Panc1 (cell line): ENCODE measurements at regions not wholly inside any gene's neighbourhood (a gene's known extent, or its start where the extent isn't known, plus 50 kb on each side); places are given as distances from the start of the nearest gene placed in this dataset.

Experiments used
- ATAC-seq: fragments of 200-7000 bp; cut with Tn5 transposase; 2 replicates; pipeline ENCODE4 v1.9.1; 2020; ENCODE audit warnings: mild to moderate bottlenecking, moderate library complexity
- BruUV-seq: library from RNA; stranded (reverse); fragments of 400-500 nt; replicated peaks from 2 replicates; lab custom pipeline; 2021; lab: Mats Ljungman, UMichigan
- CTCF ChIA-PET: fragments of 300-600 bp; sonication (Branson Sonifier 250); formaldehyde crosslinking; loops from one replicate; lab custom pipeline; 2022; ENCODE audit warnings: antibody characterized with exemption; lab: Charles Lee
- POLR2A ChIA-PET: fragments of 300-600 bp; sonication (Branson Sonifier 250); formaldehyde crosslinking; loops from one replicate; lab custom pipeline; 2022; ENCODE audit warnings: antibody characterized with exemption; lab: Charles Lee
- DNase-seq: peaks from one replicate; pipeline ENCODE4 v3.0.0-alpha.2; 2010; ENCODE audit warnings: low read depth, low spot score
- H3K27ac ChIP-seq: 2 replicates; pipeline ENCODE4 v1.5.1; 2011; ENCODE audit warnings: mild to moderate bottlenecking, low read length, inconsistent platforms
- H3K27me3 ChIP-seq: fragments of 200-500 bp; sonication (Bioruptor generic); 2 replicates; pipeline ENCODE4 v1.6.0; 2014; ENCODE audit warnings: low read length, inconsistent platforms; ENCODE audit not compliant: control insufficient read depth, insufficient read depth
- H3K36me3 ChIP-seq: fragments of 200-500 bp; sonication (Bioruptor generic); 2 replicates; pipeline ENCODE4 v1.5.1; 2014; ENCODE audit warnings: inconsistent platforms, mild to moderate bottlenecking, low read length, moderate library complexity; ENCODE audit not compliant: control insufficient read depth, insufficient read depth
- H3K4me1 ChIP-seq: 2 replicates; pipeline ENCODE4 v1.5.1; 2011; ENCODE audit warnings: inconsistent platforms, mild to moderate bottlenecking, low read length, moderate library complexity; ENCODE audit not compliant: control insufficient read depth, insufficient read depth
- H3K4me3 ChIP-seq, 2 experiments: 2 replicates each; pipeline ENCODE4 v1.5.1; 2011 to 2012; ENCODE audit warnings: low read depth in 2 of 2, low read length in 2 of 2, mild to moderate bottlenecking in 2 of 2, inconsistent platforms in 1 of 2, moderate library complexity in 1 of 2
- H3K9me3 ChIP-seq: fragments of 200-500 bp; sonication (Bioruptor generic); 2 replicates; pipeline ENCODE4 v1.5.1; 2014; ENCODE audit warnings: low read depth, mild to moderate bottlenecking, inconsistent platforms, low read length, moderate library complexity; ENCODE audit not compliant: control insufficient read depth, insufficient read depth
- POLR2AphosphoS5 ChIP-seq: IDR thresholded peaks from 2 replicates; pipeline ENCODE4 v1.6.1; 2012; ENCODE audit warnings: mild to moderate bottlenecking, low read depth, low read length, moderate library complexity
- SIN3A ChIP-seq: IDR thresholded peaks from 2 replicates; pipeline ENCODE4 v1.6.1; 2012; ENCODE audit warnings: low read depth, mild to moderate bottlenecking, low read length, moderate library complexity, borderline replicate concordance; ENCODE audit not compliant: insufficient read depth
- TCF7L2 ChIP-seq: IDR thresholded peaks from 2 replicates; pipeline ENCODE4 v1.6.1; 2011; ENCODE audit warnings: mild to moderate bottlenecking, low read depth, low read length, inconsistent platforms
- in situ Hi-C: cut with HindIII; loops from 2 replicates; pipeline ENCODE4 v1.10.0; 2016; ENCODE audit warnings: low sequenced_read_pairs, low pct_unique_long_range_greater_than_20kb
- intact Hi-C: fragments of 100-400 bp; cut with micrococcal nuclease; formaldehyde crosslinking; loops from one replicate; pipeline ENCODE4 v1.10.0; 2022; ENCODE audit not compliant: unreplicated experiment
- TF ChIP-seq, protein P1 (sequence below), 2 experiments: IDR thresholded peaks; 2 replicates each; pipeline ENCODE4 v1.6.1; 2011 to 2012; ENCODE audit warnings: low read depth in 2 of 2, control low read depth in 1 of 2, low read length in 1 of 2, mild to moderate bottlenecking in 1 of 2, moderate library complexity in 1 of 2; ENCODE audit not compliant: insufficient read depth in 1 of 2
- TF ChIP-seq, protein P2 (sequence below): fragments of 450-650 bp; IDR thresholded peaks from 2 replicates; pipeline ENCODE4 v1.5.1; 2017; ENCODE audit warnings: mild to moderate bottlenecking

DNA sequence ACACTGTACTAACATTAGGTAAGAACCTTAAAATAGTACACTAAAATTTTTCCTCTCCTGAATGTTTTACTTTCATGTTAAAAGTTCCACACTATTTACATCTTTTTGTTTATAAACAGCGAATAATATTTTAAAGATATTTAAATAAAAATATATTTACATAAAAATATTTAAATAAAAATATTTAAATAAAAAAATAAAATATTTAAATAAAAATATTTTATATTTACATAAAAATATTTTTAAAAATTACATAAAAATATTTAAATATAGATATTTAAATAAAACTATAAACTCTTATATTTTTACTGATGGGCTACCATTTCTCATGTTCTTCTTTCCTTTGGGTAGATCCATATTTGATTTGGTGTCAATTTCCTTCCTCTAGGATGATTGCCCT is 619.0 kb downstream of the ANKRD7 start:
- no peaks in the 10 kb centered on the region for H3K9me3 ChIP-seq
- DNase-seq (no peak), ATAC-seq (no peak)
- no peaks in the 10 kb centered on the region for H3K4me1 ChIP-seq
- H3K27ac ChIP-seq = no peak overlapping the region
- POLR2A ChIA-PET = no interaction called here
- no peaks in the 10 kb centered on the region for H3K27me3 ChIP-seq
- H3K36me3 ChIP-seq = no peaks in the 10 kb centered on the region
- TF ChIP-seq, protein P1, sequence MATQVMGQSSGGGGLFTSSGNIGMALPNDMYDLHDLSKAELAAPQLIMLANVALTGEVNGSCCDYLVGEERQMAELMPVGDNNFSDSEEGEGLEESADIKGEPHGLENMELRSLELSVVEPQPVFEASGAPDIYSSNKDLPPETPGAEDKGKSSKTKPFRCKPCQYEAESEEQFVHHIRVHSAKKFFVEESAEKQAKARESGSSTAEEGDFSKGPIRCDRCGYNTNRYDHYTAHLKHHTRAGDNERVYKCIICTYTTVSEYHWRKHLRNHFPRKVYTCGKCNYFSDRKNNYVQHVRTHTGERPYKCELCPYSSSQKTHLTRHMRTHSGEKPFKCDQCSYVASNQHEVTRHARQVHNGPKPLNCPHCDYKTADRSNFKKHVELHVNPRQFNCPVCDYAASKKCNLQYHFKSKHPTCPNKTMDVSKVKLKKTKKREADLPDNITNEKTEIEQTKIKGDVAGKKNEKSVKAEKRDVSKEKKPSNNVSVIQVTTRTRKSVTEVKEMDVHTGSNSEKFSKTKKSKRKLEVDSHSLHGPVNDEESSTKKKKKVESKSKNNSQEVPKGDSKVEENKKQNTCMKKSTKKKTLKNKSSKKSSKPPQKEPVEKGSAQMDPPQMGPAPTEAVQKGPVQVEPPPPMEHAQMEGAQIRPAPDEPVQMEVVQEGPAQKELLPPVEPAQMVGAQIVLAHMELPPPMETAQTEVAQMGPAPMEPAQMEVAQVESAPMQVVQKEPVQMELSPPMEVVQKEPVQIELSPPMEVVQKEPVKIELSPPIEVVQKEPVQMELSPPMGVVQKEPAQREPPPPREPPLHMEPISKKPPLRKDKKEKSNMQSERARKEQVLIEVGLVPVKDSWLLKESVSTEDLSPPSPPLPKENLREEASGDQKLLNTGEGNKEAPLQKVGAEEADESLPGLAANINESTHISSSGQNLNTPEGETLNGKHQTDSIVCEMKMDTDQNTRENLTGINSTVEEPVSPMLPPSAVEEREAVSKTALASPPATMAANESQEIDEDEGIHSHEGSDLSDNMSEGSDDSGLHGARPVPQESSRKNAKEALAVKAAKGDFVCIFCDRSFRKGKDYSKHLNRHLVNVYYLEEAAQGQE (IDR thresholded peaks at IDR 0.05; ENCODE audit: insufficient read depth in 1 of 2, low read depth in 2 of 2, low read length in 1 of 2) = no peak
- TF ChIP-seq TCF7L2 (no peak), SIN3A (no peak), POLR2AphosphoS5 (no peak)
- TF ChIP-seq, protein P2, sequence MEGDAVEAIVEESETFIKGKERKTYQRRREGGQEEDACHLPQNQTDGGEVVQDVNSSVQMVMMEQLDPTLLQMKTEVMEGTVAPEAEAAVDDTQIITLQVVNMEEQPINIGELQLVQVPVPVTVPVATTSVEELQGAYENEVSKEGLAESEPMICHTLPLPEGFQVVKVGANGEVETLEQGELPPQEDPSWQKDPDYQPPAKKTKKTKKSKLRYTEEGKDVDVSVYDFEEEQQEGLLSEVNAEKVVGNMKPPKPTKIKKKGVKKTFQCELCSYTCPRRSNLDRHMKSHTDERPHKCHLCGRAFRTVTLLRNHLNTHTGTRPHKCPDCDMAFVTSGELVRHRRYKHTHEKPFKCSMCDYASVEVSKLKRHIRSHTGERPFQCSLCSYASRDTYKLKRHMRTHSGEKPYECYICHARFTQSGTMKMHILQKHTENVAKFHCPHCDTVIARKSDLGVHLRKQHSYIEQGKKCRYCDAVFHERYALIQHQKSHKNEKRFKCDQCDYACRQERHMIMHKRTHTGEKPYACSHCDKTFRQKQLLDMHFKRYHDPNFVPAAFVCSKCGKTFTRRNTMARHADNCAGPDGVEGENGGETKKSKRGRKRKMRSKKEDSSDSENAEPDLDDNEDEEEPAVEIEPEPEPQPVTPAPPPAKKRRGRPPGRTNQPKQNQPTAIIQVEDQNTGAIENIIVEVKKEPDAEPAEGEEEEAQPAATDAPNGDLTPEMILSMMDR = no peak
- intact Hi-C loops = no loop called here
- in situ Hi-C loops = no loop called here
- BruUV-seq = no TSS peak
- no peak overlapping the region for H3K4me3 ChIP-seq
- CTCF ChIA-PET = no interaction called here

DNA sequence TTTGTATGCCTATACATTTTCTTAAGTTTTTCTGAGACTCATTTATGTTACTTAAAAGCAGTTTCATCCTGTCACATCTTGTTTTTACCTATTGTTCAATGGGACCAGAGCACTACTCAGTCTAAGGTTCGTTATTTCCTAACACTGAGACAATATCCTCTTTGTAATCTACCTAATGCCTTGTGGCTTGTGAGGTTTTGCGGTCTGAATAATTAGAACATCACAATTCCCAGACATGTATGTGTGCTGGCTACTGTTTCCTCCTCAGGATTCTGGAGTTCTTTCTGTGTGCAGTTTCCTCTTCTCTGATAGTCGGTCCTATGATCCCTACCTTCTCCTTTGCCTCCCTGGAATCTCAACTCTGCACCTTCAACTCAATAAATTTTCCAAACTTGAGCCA is 620.2 kb downstream of the ANKRD7 start:
- no TSS peak for BruUV-seq
- H3K4me1 ChIP-seq = no peaks in the 10 kb centered on the region
- CTCF ChIA-PET = no interaction called here
- no peaks in the 10 kb centered on the region for H3K36me3 ChIP-seq
- ATAC-seq = no peak
- H3K27me3 ChIP-seq = no peaks in the 10 kb centered on the region
- no peak overlapping the region for H3K27ac ChIP-seq
- H3K9me3 ChIP-seq = no peaks in the 10 kb centered on the region
- H3K4me3 ChIP-seq = no peak overlapping the region
- in situ Hi-C loops (no loop called here), intact Hi-C loops (no loop called here)
- no peak for TF ChIP-seq TCF7L2
- no peak for DNase-seq
- POLR2A ChIA-PET = no interaction called here

DNA sequence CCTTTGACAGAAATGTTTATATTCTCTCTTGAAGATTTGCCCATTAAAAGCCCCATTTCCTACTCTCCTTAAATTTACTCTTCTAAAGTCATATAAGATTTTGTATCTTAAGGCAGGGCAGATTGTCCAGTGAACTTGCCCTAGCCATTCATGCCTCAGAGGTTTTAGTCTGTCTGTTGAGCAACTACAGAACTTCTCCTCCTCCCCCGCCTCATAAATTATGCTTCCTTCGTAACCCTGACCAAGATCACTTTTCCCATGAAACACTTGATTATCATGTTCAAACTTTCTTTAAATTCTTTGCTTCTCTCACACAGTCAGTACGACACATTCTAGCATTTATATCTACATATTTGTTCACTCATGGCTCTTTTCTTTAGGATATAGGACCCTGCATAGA is 621.3 kb downstream of the ANKRD7 start:
- no peaks in the 10 kb centered on the region for H3K36me3 ChIP-seq
- in situ Hi-C loops = no loop called here
- TF ChIP-seq, protein P2 = no peak
- TF ChIP-seq, protein P1 (IDR thresholded peaks at IDR 0.05; ENCODE audit: insufficient read depth in 1 of 2, low read depth in 2 of 2, low read length in 1 of 2) = no peak
- TF ChIP-seq TCF7L2 = no peak
- no peak for TF ChIP-seq SIN3A
- no peak for TF ChIP-seq POLR2AphosphoS5
- H3K27me3 ChIP-seq = no peaks in the 10 kb centered on the region
- CTCF ChIA-PET = no interaction called here
- intact Hi-C loops = no loop called here
- BruUV-seq = no TSS peak
- no peak overlapping the region for H3K27ac ChIP-seq
- DNase-seq (no peak), ATAC-seq (no peak)
- H3K4me1 ChIP-seq = no peaks in the 10 kb centered on the region
- POLR2A ChIA-PET = no interaction called here
- H3K4me3 ChIP-seq = no peak overlapping the region
- no peaks in the 10 kb centered on the region for H3K9me3 ChIP-seq
